ENCODE measurements at regions not wholly inside any gene's neighbourhood (a gene's known extent, or its start where the extent isn't known, plus 50 kb on each side); places are given as distances from the start of the nearest gene placed in this dataset.

GRCh38 chr3:104591776-104592175 lies 774.9 kb upstream of the ALCAM start:
- TF ChIP-seq GATA2 (IDR thresholded peaks at IDR 0.05; ENCODE audit: low read depth, low read length) (no peak), GATA3 (IDR thresholded peaks at IDR 0.05; ENCODE audit: low read depth, low read length) (no peak)
